Cardiac fibroblast (primary cell): ENCODE measurements at regions not wholly inside any gene's neighbourhood (a gene's known extent, or its start where the extent isn't known, plus 50 kb on each side); places are given as distances from the start of the nearest gene placed in this dataset.
"Not testable (repeated sequence)": the region's sequence is repeated elsewhere in the genome, so short reads cannot be mapped to it uniquely, and the experiment has no call there.

ENCODE experiments used
- DNase-seq, 2 donors: peaks; one replicate each; pipeline versions ENCODE4 v3.0.0 to v3.0.0-alpha.2; 2010; ENCODE audit warnings: low read depth in 2 of 2
- H3K4me3 ChIP-seq, 2 donors: replicated peaks in 1 of 2; 1 replicate in 1 of 2; 2 replicates in 1 of 2; pipeline ENCODE4 v1.5.1; 2011; ENCODE audit warnings: low read depth in 2 of 2, low read length in 2 of 2, mild to moderate bottlenecking in 2 of 2, moderate library complexity in 1 of 2
- CTCF ChIP-seq: IDR thresholded peaks from one replicate; pipeline ENCODE4 v1.5.1; 2011; ENCODE audit warnings: low read depth, mild to moderate bottlenecking, low read length, inconsistent platforms

GRCh38 chr4:33831442-33832066 lies 2412.8 kb downstream of the ARAP2 start:
- DNase-seq, result peak; percentile 58 to 60
- TF ChIP-seq CTCF, result no peak
- no peak overlapping the region for H3K4me3 ChIP-seq

GRCh38 chr4:33835764-33836163 lies 2408.6 kb downstream of the ARAP2 start:
- peak; percentile 14 to 61 for DNase-seq
- not testable (repeated sequence) for H3K4me3 ChIP-seq

- no peak for TF ChIP-seq CTCF
- DNase-seq, result peak; percentile 78 to 85
Observed at GRCh38 chr4:33837043-33837838, 2407.1 kb downstream of the ARAP2 start.

GRCh38 chr4:33841120-33841519 lies 2403.2 kb downstream of the ARAP2 start:
- no peak overlapping the region for H3K4me3 ChIP-seq
- no peak for TF ChIP-seq CTCF
- no peak for DNase-seq

More at GRCh38 chr4:33837043-33837838, 2407.1 kb downstream of the ARAP2 start:
- H3K4me3 ChIP-seq, result no peak overlapping the region

GRCh38 chr4:33850371-33850902 lies 2393.9 kb downstream of the ARAP2 start:
- no peak overlapping the region for H3K4me3 ChIP-seq
- TF ChIP-seq CTCF, result no peak
- peak in 1 of 2 donors; percentile 29 for DNase-seq

- not testable (repeated sequence) for H3K4me3 ChIP-seq, DNase-seq
Observed at GRCh38 chr4:33853670-33854069, 2390.6 kb downstream of the ARAP2 start.

- H3K4me3 ChIP-seq, result no peak overlapping the region
- no peak for DNase-seq
- TF ChIP-seq CTCF, result no peak
Observed at GRCh38 chr4:33864290-33864859, 2379.9 kb downstream of the ARAP2 start.
